Astrocyte (in vitro differentiated cells and primary cell): ENCODE measurements at regions not wholly inside any gene's neighbourhood (a gene's known extent, or its start where the extent isn't known, plus 50 kb on each side); places are given as distances from the start of the nearest gene placed in this dataset.

ENCODE experiments used
- DNase-seq: peaks from one replicate; pipeline ENCODE4 v3.0.0-alpha.2; 2010; ENCODE audit warnings: low read depth
- FAIRE-seq: peaks from 2 replicates; lab custom pipeline; 2011; peaks lifted over from hg19 to GRCh38; lab: Jason Lieb, UNC
- H2AFZ ChIP-seq: 2 replicates; pipeline ENCODE4 v1.6.0; 2012; ENCODE audit warnings: low read depth, low read length, inconsistent platforms
- H3K27ac ChIP-seq: 2 replicates; pipeline ENCODE4 v1.5.1; 2011; ENCODE audit warnings: low read depth, low read length, inconsistent platforms
- H3K27me3 ChIP-seq: 2 replicates; pipeline ENCODE4 v1.6.0; 2011; ENCODE audit warnings: low read length, inconsistent platforms; ENCODE audit not compliant: insufficient read depth
- H3K36me3 ChIP-seq: 2 replicates; pipeline ENCODE4 v1.5.1; 2011; ENCODE audit warnings: low read length, inconsistent platforms; ENCODE audit not compliant: insufficient read depth
- H3K4me1 ChIP-seq: 2 replicates; pipeline ENCODE4 v1.5.1; 2011; ENCODE audit warnings: low read length, inconsistent platforms; ENCODE audit not compliant: insufficient read depth
- H3K4me2 ChIP-seq: 2 replicates; pipeline ENCODE4 v1.6.0; 2012; ENCODE audit warnings: low read length, inconsistent platforms
- H3K4me3 ChIP-seq: 2 replicates; pipeline ENCODE4 v1.5.1; 2011; ENCODE audit warnings: low read depth, mild to moderate bottlenecking, low read length, inconsistent platforms; ENCODE audit not compliant: insufficient read depth
- H3K79me2 ChIP-seq: 2 replicates; pipeline ENCODE4 v1.6.0; 2012; ENCODE audit warnings: mild to moderate bottlenecking, low read length, inconsistent platforms; ENCODE audit not compliant: insufficient read depth
- H3K9ac ChIP-seq: 2 replicates; pipeline ENCODE4 v1.6.0; 2012; ENCODE audit warnings: mild to moderate bottlenecking, low read length, inconsistent platforms
- H3K9me3 ChIP-seq: 2 replicates; pipeline ENCODE4 v1.5.1; 2012; ENCODE audit warnings: low read depth, mild to moderate bottlenecking, low read length, inconsistent platforms; ENCODE audit not compliant: insufficient read depth
- H4K20me1 ChIP-seq: 2 replicates; pipeline ENCODE4 v1.6.0; 2012; ENCODE audit warnings: low read length, inconsistent platforms; ENCODE audit not compliant: insufficient read depth
- H3K27ac Mint-ChIP-seq: one replicate; pipeline ENCODE4 v1.8.0; 2021; ENCODE audit warnings: mild to moderate bottlenecking, mixed read lengths; ENCODE audit not compliant: unreplicated experiment
- H3K27me3 Mint-ChIP-seq: one replicate; pipeline ENCODE4 v1.8.0; 2021; ENCODE audit warnings: low read depth, mixed read lengths; ENCODE audit not compliant: unreplicated experiment
- H3K36me3 Mint-ChIP-seq: one replicate; pipeline ENCODE4 v1.8.0; 2021; ENCODE audit warnings: low read depth, mixed read lengths; ENCODE audit not compliant: unreplicated experiment
- H3K4me1 Mint-ChIP-seq: one replicate; pipeline ENCODE4 v1.8.0; 2021; ENCODE audit warnings: low read depth, mixed read lengths; ENCODE audit not compliant: unreplicated experiment
- H3K4me3 Mint-ChIP-seq: one replicate; pipeline ENCODE4 v1.8.0; 2021; ENCODE audit warnings: mild to moderate bottlenecking, moderate library complexity, mixed read lengths; ENCODE audit not compliant: unreplicated experiment
- H3K9me3 Mint-ChIP-seq: one replicate; pipeline ENCODE4 v1.8.0; 2021; ENCODE audit warnings: mild to moderate bottlenecking, mixed read lengths; ENCODE audit not compliant: unreplicated experiment
- CTCF ChIP-seq: IDR thresholded peaks from 2 replicates; pipeline ENCODE4 v1.5.1; 2011; ENCODE audit warnings: low read depth, mild to moderate bottlenecking, inconsistent platforms, low read length, moderate library complexity; ENCODE audit not compliant: insufficient read depth
- EZH2 ChIP-seq: IDR thresholded peaks from 2 replicates; pipeline ENCODE4 v1.6.1; 2012; ENCODE audit warnings: mild to moderate bottlenecking, low read length, inconsistent platforms; ENCODE audit not compliant: insufficient read depth

- DNase-seq (no peak), FAIRE-seq (no peak)
- Histone ChIP-seq H2AFZ (no peak overlapping the region), H3K4me2 (no peak overlapping the region), H3K36me3 (no peaks in the 10 kb centered on the region), H3K9ac (no peak overlapping the region), H3K27me3 (no peaks in the 10 kb centered on the region), H3K4me3 (no peak overlapping the region), H4K20me1 (no peaks in the 10 kb centered on the region), H3K79me2 (no peaks in the 10 kb centered on the region), H3K27ac (no peak overlapping the region), H3K4me1 (no peaks in the 10 kb centered on the region), H3K9me3 (peaks cover 10% of the 10 kb centered on the region)
- peak overlapping the region; percentile 69 for H3K27ac Mint-ChIP-seq
- TF ChIP-seq EZH2 = no peak
- TF ChIP-seq CTCF = no peak
- no peaks in the 10 kb centered on the region for H3K4me1 Mint-ChIP-seq
- H3K9me3 Mint-ChIP-seq = peaks cover 18% of the 10 kb centered on the region
- H3K36me3 Mint-ChIP-seq = peaks cover 2% of the 10 kb centered on the region
- no peaks in the 10 kb centered on the region for H3K27me3 Mint-ChIP-seq
- H3K4me3 Mint-ChIP-seq = no peak overlapping the region
Observed at GRCh38 chr12:34206061-34206785, 183.9 kb downstream of the ALG10 start.

- no peak for DNase-seq
- no peak overlapping the region for H3K4me3 Mint-ChIP-seq
- Histone ChIP-seq H3K36me3 (no peaks in the 10 kb centered on the region), H2AFZ (no peak overlapping the region), H3K27me3 (no peaks in the 10 kb centered on the region), H3K4me3 (no peak overlapping the region), H3K9me3 (peaks cover 10% of the 10 kb centered on the region), H3K4me2 (no peak overlapping the region), H3K27ac (no peak overlapping the region), H3K79me2 (no peaks in the 10 kb centered on the region), H3K9ac (no peak overlapping the region), H3K4me1 (no peaks in the 10 kb centered on the region), H4K20me1 (no peaks in the 10 kb centered on the region)
- H3K36me3 Mint-ChIP-seq = peaks cover 2% of the 10 kb centered on the region
- no peaks in the 10 kb centered on the region for H3K27me3 Mint-ChIP-seq
- no peak overlapping the region for H3K27ac Mint-ChIP-seq
- H3K4me1 Mint-ChIP-seq = no peaks in the 10 kb centered on the region
- H3K9me3 Mint-ChIP-seq = peaks cover 22% of the 10 kb centered on the region
- no peak for FAIRE-seq
- TF ChIP-seq CTCF = no peak
Observed at GRCh38 chr12:34207858-34208257, 185.6 kb downstream of the ALG10 start.
